ENCODE measurements at regions not wholly inside any gene's neighbourhood (a gene's known extent, or its start where the extent isn't known, plus 50 kb on each side); places are given as distances from the start of the nearest gene placed in this dataset.

DNA sequence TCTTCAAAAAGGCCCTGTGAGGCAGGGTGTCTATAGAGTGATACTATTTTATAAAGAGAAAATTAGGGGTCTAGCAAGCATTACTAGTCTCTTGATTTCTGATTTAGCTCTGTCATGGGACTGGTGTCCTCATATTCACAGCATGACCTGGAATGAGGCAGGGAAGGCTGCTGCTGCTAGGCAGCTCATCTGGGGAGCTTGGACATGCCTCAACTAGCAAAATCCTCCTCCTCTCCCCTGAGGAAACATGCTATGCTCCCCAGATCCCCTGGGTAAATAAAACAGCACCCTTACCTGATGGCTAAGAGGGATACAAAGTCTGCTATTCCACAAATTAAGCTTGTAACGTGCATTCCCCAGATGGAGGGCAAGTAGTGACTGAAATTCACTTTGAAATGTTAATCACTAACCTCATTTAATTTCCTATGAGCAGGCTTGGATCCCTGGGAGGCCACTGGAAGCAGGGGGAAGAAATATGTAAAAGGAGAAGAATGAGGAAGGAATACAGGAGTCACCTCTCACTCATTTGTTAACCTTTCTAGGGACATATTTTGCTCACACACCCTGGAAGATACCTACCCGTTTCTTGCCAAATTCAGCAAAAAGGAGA, 709.4 kb downstream of the SQOR start:
- TF ChIP-seq, protein P1, sequence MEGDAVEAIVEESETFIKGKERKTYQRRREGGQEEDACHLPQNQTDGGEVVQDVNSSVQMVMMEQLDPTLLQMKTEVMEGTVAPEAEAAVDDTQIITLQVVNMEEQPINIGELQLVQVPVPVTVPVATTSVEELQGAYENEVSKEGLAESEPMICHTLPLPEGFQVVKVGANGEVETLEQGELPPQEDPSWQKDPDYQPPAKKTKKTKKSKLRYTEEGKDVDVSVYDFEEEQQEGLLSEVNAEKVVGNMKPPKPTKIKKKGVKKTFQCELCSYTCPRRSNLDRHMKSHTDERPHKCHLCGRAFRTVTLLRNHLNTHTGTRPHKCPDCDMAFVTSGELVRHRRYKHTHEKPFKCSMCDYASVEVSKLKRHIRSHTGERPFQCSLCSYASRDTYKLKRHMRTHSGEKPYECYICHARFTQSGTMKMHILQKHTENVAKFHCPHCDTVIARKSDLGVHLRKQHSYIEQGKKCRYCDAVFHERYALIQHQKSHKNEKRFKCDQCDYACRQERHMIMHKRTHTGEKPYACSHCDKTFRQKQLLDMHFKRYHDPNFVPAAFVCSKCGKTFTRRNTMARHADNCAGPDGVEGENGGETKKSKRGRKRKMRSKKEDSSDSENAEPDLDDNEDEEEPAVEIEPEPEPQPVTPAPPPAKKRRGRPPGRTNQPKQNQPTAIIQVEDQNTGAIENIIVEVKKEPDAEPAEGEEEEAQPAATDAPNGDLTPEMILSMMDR (IDR thresholded peaks at IDR 0.05; ENCODE audit: low read depth, low read length, poor library complexity, severe bottlenecking), result no peak
- TF ChIP-seq EZH2phosphoT487 (IDR thresholded peaks at IDR 0.05; ENCODE audit: borderline replicate concordance, low read length), result no peak
